Globus pallidus (tissue), 1 donor: ENCODE measurements at regions not wholly inside any gene's neighbourhood (a gene's known extent, or its start where the extent isn't known, plus 50 kb on each side); places are given as distances from the start of the nearest gene placed in this dataset.

ENCODE experiments used
- DNase-seq: peaks from one replicate; pipeline ENCODE4 v3.0.0-alpha.2; 2015; ENCODE audit warnings: low spot score

DNA sequence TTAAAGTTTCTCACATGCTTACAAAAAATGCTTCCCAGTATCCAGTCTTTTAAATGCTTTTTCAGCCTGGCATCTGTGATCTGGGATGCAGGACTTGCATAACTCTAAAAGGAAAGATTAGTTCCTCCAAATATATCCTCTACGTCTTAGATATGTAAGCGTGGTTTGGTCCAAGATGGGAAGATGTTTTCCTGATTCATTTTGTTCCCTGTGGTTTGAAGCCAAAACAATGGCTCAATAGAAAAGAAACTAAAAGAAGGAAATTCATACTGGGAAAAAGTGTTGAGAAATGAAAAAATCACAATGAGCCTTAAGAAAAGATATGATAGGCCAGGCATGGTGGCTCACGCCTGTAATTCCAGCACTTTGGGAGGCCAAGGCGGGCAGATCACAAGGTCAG lies 1002.8 kb downstream of the NAALADL2 start:
- DNase-seq = no peak
